ENCODE measurements at regions not wholly inside any gene's neighbourhood (a gene's known extent, or its start where the extent isn't known, plus 50 kb on each side); places are given as distances from the start of the nearest gene placed in this dataset.

GRCh38 chr12:115273456-115273855 lies 589.5 kb upstream of the TBX3 start:
- Histone ChIP-seq H3K36me3 (ENCODE audit: low read depth, low read length) (no peaks in the 10 kb centered on the region), H3K4me1 (ENCODE audit: insufficient read depth, low read length) (no peaks in the 10 kb centered on the region), H2AFZ (ENCODE audit: low read length) (no peak overlapping the region), H4K20me1 (ENCODE audit: low read length) (no peaks in the 10 kb centered on the region), H3K27me3 (ENCODE audit: low read length) (no peaks in the 10 kb centered on the region), H3K4me3 (ENCODE audit: low read length) (no peak overlapping the region), H3K4me2 (ENCODE audit: low read length) (no peak overlapping the region), H3K9me2 (replicated peaks; ENCODE audit: low read length) (no peaks in the 10 kb centered on the region), H3F3A (ENCODE audit: low read length, unreplicated experiment) (no peaks in the 10 kb centered on the region), H3K9ac (ENCODE audit: low read length) (no peak overlapping the region), H3K79me2 (ENCODE audit: low read length) (no peaks in the 10 kb centered on the region), H3K27ac (ENCODE audit: low read length) (no peak overlapping the region), H3K9me3 (ENCODE audit: low read length) (no peaks in the 10 kb centered on the region)
- ATAC-seq (no peak), DNase-seq (no peak)
- intact Hi-C loops (cut with micrococcal nuclease) = no loop called here
- ChIA-PET CTCF (no interaction called here), POLR2A (ENCODE audit: unreplicated experiment) (no interaction called here)
- BruUV-seq (replicated peaks) = no TSS peak
- no peak for TF ChIP-seq EZH2phosphoT487 (IDR thresholded peaks at IDR 0.05; ENCODE audit: borderline replicate concordance, low read length)
- no peak for TF ChIP-seq CTCF (conservative IDR thresholded peaks at IDR 0.05; ENCODE audit: low read depth, low read length)
- TF ChIP-seq EZH2 (IDR thresholded peaks at IDR 0.05; ENCODE audit: low read length, unreplicated experiment) = no peak

- H4K20me1 ChIP-seq (ENCODE audit: low read length) = no peaks in the 10 kb centered on the region
- no peaks in the 10 kb centered on the region for H3K9me2 ChIP-seq (replicated peaks; ENCODE audit: low read length)
- no peak overlapping the region for H3K27ac ChIP-seq (ENCODE audit: low read length)
- ChIA-PET POLR2A (ENCODE audit: unreplicated experiment) (no interaction called here), CTCF (no interaction called here)
- no peaks in the 10 kb centered on the region for H3K9me3 ChIP-seq (ENCODE audit: low read length)
- H3F3A ChIP-seq (ENCODE audit: low read length, unreplicated experiment) = no peaks in the 10 kb centered on the region
- DNase-seq = peak; percentile 30
- H3K4me2 ChIP-seq (ENCODE audit: low read length) = no peak overlapping the region
- H3K4me3 ChIP-seq (ENCODE audit: low read length) = no peak overlapping the region
- H3K36me3 ChIP-seq (ENCODE audit: low read depth, low read length) = no peaks in the 10 kb centered on the region
- TF ChIP-seq EZH2 (IDR thresholded peaks at IDR 0.05; ENCODE audit: low read length, unreplicated experiment) = no peak
- TF ChIP-seq CTCF (conservative IDR thresholded peaks at IDR 0.05; ENCODE audit: low read depth, low read length) = no peak
- no peak for TF ChIP-seq EZH2phosphoT487 (IDR thresholded peaks at IDR 0.05; ENCODE audit: borderline replicate concordance, low read length)
- H3K27me3 ChIP-seq (ENCODE audit: low read length) = no peaks in the 10 kb centered on the region
- H2AFZ ChIP-seq (ENCODE audit: low read length) = no peak overlapping the region
- H3K4me1 ChIP-seq (ENCODE audit: insufficient read depth, low read length) = no peaks in the 10 kb centered on the region
- intact Hi-C loops (cut with micrococcal nuclease) = no loop called here
- no peak for ATAC-seq
- BruUV-seq (replicated peaks) = no TSS peak
- no peaks in the 10 kb centered on the region for H3K79me2 ChIP-seq (ENCODE audit: low read length)
- no peak overlapping the region for H3K9ac ChIP-seq (ENCODE audit: low read length)
These were observed 584.5 kb upstream of the TBX3 start for GRCh38 chr12:115268451-115268850.

GRCh38 chr12:115267891-115268290 lies 583.9 kb upstream of the TBX3 start:
- Histone ChIP-seq H3F3A (ENCODE audit: low read length, unreplicated experiment) (no peaks in the 10 kb centered on the region), H3K79me2 (ENCODE audit: low read length) (no peaks in the 10 kb centered on the region), H4K20me1 (ENCODE audit: low read length) (no peaks in the 10 kb centered on the region), H3K9me2 (replicated peaks; ENCODE audit: low read length) (no peaks in the 10 kb centered on the region), H3K4me3 (ENCODE audit: low read length) (no peak overlapping the region), H2AFZ (ENCODE audit: low read length) (no peak overlapping the region), H3K27ac (ENCODE audit: low read length) (no peak overlapping the region), H3K4me2 (ENCODE audit: low read length) (no peak overlapping the region), H3K9me3 (ENCODE audit: low read length) (no peaks in the 10 kb centered on the region), H3K36me3 (ENCODE audit: low read depth, low read length) (no peaks in the 10 kb centered on the region), H3K4me1 (ENCODE audit: insufficient read depth, low read length) (no peaks in the 10 kb centered on the region), H3K9ac (ENCODE audit: low read length) (no peak overlapping the region), H3K27me3 (ENCODE audit: low read length) (no peaks in the 10 kb centered on the region)
- no peak for ATAC-seq
- ChIA-PET CTCF (no interaction called here), POLR2A (ENCODE audit: unreplicated experiment) (no interaction called here)
- intact Hi-C loops (cut with micrococcal nuclease) = no loop called here
- no TSS peak for BruUV-seq (replicated peaks)
- no peak for DNase-seq
- TF ChIP-seq CTCF (conservative IDR thresholded peaks at IDR 0.05; ENCODE audit: low read depth, low read length) = no peak
- no peak for TF ChIP-seq EZH2phosphoT487 (IDR thresholded peaks at IDR 0.05; ENCODE audit: borderline replicate concordance, low read length)
- no peak for TF ChIP-seq EZH2 (IDR thresholded peaks at IDR 0.05; ENCODE audit: low read length, unreplicated experiment)
